Esophagus muscularis mucosa (tissue), 4 donors: ENCODE measurements at regions not wholly inside any gene's neighbourhood (a gene's known extent, or its start where the extent isn't known, plus 50 kb on each side); places are given as distances from the start of the nearest gene placed in this dataset.

Experiments used
- DNase-seq: peaks from one replicate; pipeline ENCODE4 v3.0.0-alpha.2; 2017; ENCODE audit errors: extremely low spot score
- H3K27ac ChIP-seq, 4 donors: fragments of 200-600 bp; sonication (generic); replicated peaks in 1 of 4; 1 replicate in 3 of 4; 2 replicates in 1 of 4; pipeline ENCODE4 v1.5.1; 2016 to 2019; ENCODE audit warnings: mild to moderate bottlenecking in 1 of 4
- H3K27me3 ChIP-seq, 4 donors: fragments of 200-600 bp; sonication (generic); one replicate each; pipeline versions ENCODE4 v1.5.1 to v1.6.0; 2016 to 2019
- H3K36me3 ChIP-seq, 4 donors: fragments of 200-600 bp; sonication (generic); one replicate each; pipeline ENCODE4 v1.5.1; 2016 to 2019
- H3K4me1 ChIP-seq, 4 donors: fragments of 200-600 bp; sonication (generic); one replicate each; pipeline ENCODE4 v1.5.1; 2016 to 2019
- H3K4me3 ChIP-seq, 4 donors: fragments of 200-600 bp; sonication (generic); 1 replicate in 2 of 4; 2 replicates in 2 of 4; pipeline ENCODE4 v1.5.1; 2016 to 2019; ENCODE audit warnings: mild to moderate bottlenecking in 4 of 4, moderate library complexity in 1 of 4
- H3K9me3 ChIP-seq, 4 donors: fragments of 200-600 bp; sonication (generic); 1 replicate in 3 of 4; 2 replicates in 1 of 4; pipeline ENCODE4 v1.5.1; 2016 to 2019
- CTCF ChIP-seq, 3 experiments: fragments of 200-600 bp in 2 of 3; fragments of 450-650 bp in 1 of 3; sonication (generic) in 2 of 3; IDR thresholded peaks; one replicate each; pipeline ENCODE4 v1.5.1; 2017 to 2019; ENCODE audit warnings: antibody characterized with exemption in 3 of 3, mild to moderate bottlenecking in 2 of 3, moderate library complexity in 1 of 3
- EP300 ChIP-seq: sonication (generic); formaldehyde crosslinking; IDR thresholded peaks from one replicate; pipeline ENCODE4 v1.6.1; 2017; ENCODE audit warnings: antibody characterized with exemption
- POLR2A ChIP-seq: fragments of 450-650 bp; IDR thresholded peaks from one replicate; pipeline ENCODE4 v1.6.1; 2017; ENCODE audit warnings: antibody characterized with exemption, moderate library complexity, mild to moderate bottlenecking, low read depth
- POLR2AphosphoS5 ChIP-seq, 2 donors: sonication (generic); formaldehyde crosslinking; IDR thresholded peaks; one replicate each; pipeline ENCODE4 v1.6.1; 2017; ENCODE audit warnings: antibody characterized with exemption in 2 of 2
- WGBS: methylation state at CpG from one replicate; pipeline ENCODE4 v1.1.5; 2018; 5-methylcytosine and 5-hydroxymethylcytosine counted together
- intact Hi-C: fragments of 100-400 bp; cut with DNase I; formaldehyde crosslinking; loops from one replicate; pipeline ENCODE4 v1.15.1; 2023

DNA sequence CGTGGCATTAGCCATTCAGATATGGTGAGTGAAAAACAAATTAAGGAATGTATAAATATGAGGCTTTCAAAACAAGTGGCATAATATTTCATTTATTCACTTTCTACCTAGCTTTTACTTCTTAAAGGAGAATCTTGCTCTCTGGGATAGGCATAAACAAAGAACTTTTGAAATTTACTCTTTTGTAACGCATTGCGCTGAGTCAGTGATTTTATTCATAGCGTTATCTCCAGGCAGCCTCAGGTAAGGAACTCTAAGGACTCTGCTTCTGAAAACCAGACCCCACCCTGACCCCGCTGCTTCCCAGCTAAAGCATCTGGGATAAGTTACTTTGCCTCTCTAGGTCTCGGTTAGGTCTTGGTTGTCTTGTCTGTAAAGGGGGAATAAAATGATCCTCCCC, 234.7 kb downstream of the MYLK4 start:
- intact Hi-C loops: no loop called here
- DNase-seq: no peak
- H3K9me3 ChIP-seq: peaks cover 0 to 10% (median 7%) of the 10 kb centered on the region in 4 donors
- TF ChIP-seq EP300: no peak
- no peak for TF ChIP-seq POLR2AphosphoS5 (IDR thresholded peaks at IDR 0.05)
- TF ChIP-seq CTCF (IDR thresholded peaks at IDR 0.05): no peak
- no peak for TF ChIP-seq POLR2A
- 94% methylated on average over 6 of the region's 6 CpGs for WGBS
- no peak overlapping the region for H3K27ac ChIP-seq
- no peaks in the 10 kb centered on the region for H3K27me3 ChIP-seq
- H3K4me3 ChIP-seq: no peak overlapping the region
- no peaks in the 10 kb centered on the region for H3K36me3 ChIP-seq
- no peaks in the 10 kb centered on the region for H3K4me1 ChIP-seq

DNA sequence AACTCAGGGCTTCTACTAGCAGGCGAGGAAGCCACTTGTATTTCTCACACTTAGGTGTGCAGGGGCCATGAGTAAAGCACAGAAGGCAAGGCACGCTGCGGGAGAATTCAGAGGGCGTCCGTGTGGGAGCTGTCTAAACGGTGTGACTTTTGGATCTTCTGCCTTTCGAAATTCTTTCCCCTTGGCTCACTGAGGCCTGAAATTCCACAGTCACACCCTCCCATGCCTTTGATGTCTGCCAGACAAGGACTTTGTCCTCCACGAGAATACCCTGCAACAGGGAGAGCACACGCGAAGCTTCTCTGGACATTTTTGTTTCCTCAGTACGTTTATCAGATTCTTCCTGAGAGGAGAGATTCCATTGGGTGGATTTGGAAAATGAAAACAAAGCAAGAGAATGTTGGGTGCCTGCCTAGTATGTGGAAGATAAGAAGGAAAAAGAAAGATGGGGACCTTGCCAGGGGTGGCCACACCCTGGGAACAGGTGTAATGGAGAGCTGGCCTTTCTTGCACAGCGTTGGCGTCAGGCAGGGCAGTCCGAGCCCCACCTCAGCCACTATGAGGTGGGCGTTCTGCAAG, 235.7 kb downstream of the MYLK4 start:
- DNase-seq: no peak
- no peaks in the 10 kb centered on the region for H3K36me3 ChIP-seq
- intact Hi-C loops: no loop called here
- H3K9me3 ChIP-seq: peaks cover 0 to 5% (median 4%) of the 10 kb centered on the region in 4 donors
- H3K4me3 ChIP-seq: no peak overlapping the region
- H3K4me1 ChIP-seq: peaks cover 0 to 3% (median 0%) of the 10 kb centered on the region in 4 donors
- H3K27ac ChIP-seq: no peak overlapping the region
- H3K27me3 ChIP-seq: peaks cover 0 to 8% (median 0%) of the 10 kb centered on the region in 4 donors
- 65% methylated on average over 15 of the region's 15 CpGs for WGBS
- no peak for TF ChIP-seq POLR2A
- TF ChIP-seq CTCF (IDR thresholded peaks at IDR 0.05): no peak
- no peak for TF ChIP-seq POLR2AphosphoS5 (IDR thresholded peaks at IDR 0.05)

DNA sequence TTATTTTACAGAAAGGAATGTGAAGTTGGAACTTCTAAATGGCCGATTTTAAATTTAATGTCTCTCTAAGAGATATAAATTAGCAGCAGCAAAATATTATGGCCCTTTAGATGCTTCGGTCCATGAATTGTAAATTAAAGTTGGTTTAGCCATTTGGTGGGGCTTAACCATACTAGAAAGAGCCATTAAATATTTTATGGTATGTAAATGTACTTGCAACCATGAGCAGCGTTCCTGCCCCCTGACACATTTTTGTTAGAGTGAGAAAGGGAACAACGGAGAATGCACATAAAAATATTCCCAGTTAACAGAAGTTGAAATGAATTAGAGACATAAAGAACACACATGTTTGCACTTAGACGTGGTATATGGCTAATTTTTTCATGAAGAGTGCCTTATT, 237.9 kb downstream of the MYLK4 start:
- WGBS: 90% methylated on average over 5 of the region's 5 CpGs
- intact Hi-C loops: no loop called here
- Histone ChIP-seq H3K9me3 (no peaks in the 10 kb centered on the region), H3K4me3 (no peak overlapping the region), H3K4me1 (peaks cover 0 to 7% (median 0%) of the 10 kb centered on the region in 4 donors), H3K27ac (no peak overlapping the region), H3K36me3 (no peaks in the 10 kb centered on the region), H3K27me3 (peaks cover 0 to 18% (median 0%) of the 10 kb centered on the region in 4 donors)
- no peak for TF ChIP-seq CTCF (IDR thresholded peaks at IDR 0.05)
- TF ChIP-seq POLR2A: no peak
- TF ChIP-seq POLR2AphosphoS5 (IDR thresholded peaks at IDR 0.05): no peak
- TF ChIP-seq EP300: no peak
- DNase-seq: no peak

GRCh38 chr6:2510316-2510715, 240.4 kb downstream of the MYLK4 start:
- Histone ChIP-seq H3K4me3 (peak overlapping the region in 3 of 4 donors; percentile 23 to 41 (median 28)), H3K27ac (no peak overlapping the region), H3K9me3 (no peaks in the 10 kb centered on the region), H3K36me3 (no peaks in the 10 kb centered on the region), H3K4me1 (peaks cover 0 to 7% (median 0%) of the 10 kb centered on the region in 4 donors), H3K27me3 (peaks cover 0 to 27% (median 0%) of the 10 kb centered on the region in 4 donors)
- intact Hi-C loops: no loop called here
- no peak for DNase-seq
- WGBS: 51% methylated on average over 13 of the region's 13 CpGs
- TF ChIP-seq CTCF (IDR thresholded peaks at IDR 0.05): no peak
- TF ChIP-seq EP300: no peak
- TF ChIP-seq POLR2AphosphoS5 (IDR thresholded peaks at IDR 0.05): no peak
- no peak for TF ChIP-seq POLR2A

DNA sequence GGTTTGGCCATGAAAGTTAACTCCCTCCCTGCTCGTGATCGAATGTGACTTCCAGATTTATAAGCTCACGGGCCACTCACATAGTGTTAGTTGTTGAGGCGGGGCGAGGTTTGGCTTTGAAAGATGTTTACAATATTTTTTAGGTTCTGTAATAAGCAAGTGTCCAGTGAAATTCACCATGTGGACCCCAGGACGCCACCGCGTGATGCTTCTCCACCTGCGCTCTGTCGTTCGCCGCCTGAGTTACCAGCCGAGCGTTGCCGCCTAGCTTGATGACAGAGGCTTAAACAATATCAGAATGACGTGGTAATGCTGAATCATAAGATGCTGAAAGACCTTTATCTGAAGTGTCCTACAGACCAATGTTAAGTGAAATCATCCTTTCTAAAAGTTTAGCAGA, 241.0 kb downstream of the MYLK4 start:
- 37% methylated on average over 16 of the region's 16 CpGs for WGBS
- no peak for TF ChIP-seq CTCF (IDR thresholded peaks at IDR 0.05)
- no peak for TF ChIP-seq POLR2A
- no peak for TF ChIP-seq EP300
- TF ChIP-seq POLR2AphosphoS5 (IDR thresholded peaks at IDR 0.05): peak in 1 of 2 donors; percentile 14
- no peak overlapping the region for H3K27ac ChIP-seq
- H3K9me3 ChIP-seq: no peaks in the 10 kb centered on the region
- peak overlapping the region; percentile 15 to 41 (median 26) for H3K4me3 ChIP-seq
- intact Hi-C loops: no loop called here
- DNase-seq: no peak
- H3K27me3 ChIP-seq: peaks cover 0 to 27% (median 0%) of the 10 kb centered on the region in 4 donors
- H3K36me3 ChIP-seq: no peaks in the 10 kb centered on the region
- peaks cover 0 to 7% (median 0%) of the 10 kb centered on the region in 4 donors for H3K4me1 ChIP-seq
